Hepatocyte (in vitro differentiated cells): ENCODE measurements at regions not wholly inside any gene's neighbourhood (a gene's known extent, or its start where the extent isn't known, plus 50 kb on each side); places are given as distances from the start of the nearest gene placed in this dataset.

Experiments
- DNase-seq: peaks from one replicate; pipeline ENCODE4 v3.0.0-alpha.2; 2016; ENCODE audit warnings: low spot score
- H2AFZ ChIP-seq: fragments of 200-600 bp; sonication (generic); 2 replicates; pipeline ENCODE4 v1.6.0; 2016; ENCODE audit warnings: antibody characterized with exemption, mild to moderate bottlenecking
- H3K27ac ChIP-seq: fragments of 200-600 bp; sonication (generic); 2 replicates; pipeline ENCODE4 v1.5.1; 2016; ENCODE audit warnings: mild to moderate bottlenecking
- H3K27me3 ChIP-seq: fragments of 200-600 bp; sonication (generic); 2 replicates; pipeline ENCODE4 v1.6.1; 2016
- H3K36me3 ChIP-seq: fragments of 200-600 bp; sonication (generic); replicated peaks from 2 replicates; pipeline ENCODE4 v1.5.1; 2016; ENCODE audit warnings: low read depth; ENCODE audit not compliant: insufficient read depth
- H3K4me1 ChIP-seq: fragments of 200-600 bp; sonication (generic); 2 replicates; pipeline ENCODE4 v1.5.1; 2016; ENCODE audit warnings: mild to moderate bottlenecking, moderate library complexity; ENCODE audit not compliant: insufficient read depth
- H3K4me2 ChIP-seq: fragments of 200-600 bp; sonication (generic); 2 replicates; pipeline ENCODE4 v1.6.0; 2016
- H3K4me3 ChIP-seq: fragments of 200-600 bp; sonication (generic); 2 replicates; pipeline ENCODE4 v1.5.1; 2016; ENCODE audit warnings: mild to moderate bottlenecking
- H3K79me2 ChIP-seq: fragments of 200-600 bp; sonication (generic); 2 replicates; pipeline ENCODE4 v1.6.0; 2017; ENCODE audit warnings: mild to moderate bottlenecking
- H3K9me2 ChIP-seq: fragments of 200-600 bp; sonication (generic); replicated peaks from 2 replicates; pipeline ENCODE4 v1.6.0; 2017; ENCODE audit warnings: mild to moderate bottlenecking; ENCODE audit not compliant: insufficient read depth
- H3K9me3 ChIP-seq: fragments of 200-600 bp; sonication (generic); 2 replicates; pipeline ENCODE4 v1.5.1; 2016; ENCODE audit warnings: low read depth, mild to moderate bottlenecking
- H4K20me1 ChIP-seq: fragments of 200-600 bp; sonication (generic); 2 replicates; pipeline ENCODE4 v1.6.0; 2016; ENCODE audit warnings: mild to moderate bottlenecking; ENCODE audit not compliant: insufficient read depth, poor library complexity, severe bottlenecking
- CTCF ChIP-seq: fragments of 200-600 bp; sonication (generic); IDR thresholded peaks from 2 replicates; pipeline ENCODE4 v1.5.1; 2016; ENCODE audit warnings: antibody characterized with exemption, mild to moderate bottlenecking; ENCODE audit not compliant: poor library complexity
- EZH2 ChIP-seq: fragments of 200-600 bp; sonication (generic); IDR thresholded peaks from 2 replicates; pipeline ENCODE4 v1.6.1; 2016; ENCODE audit warnings: antibody characterized with exemption, mild to moderate bottlenecking, borderline replicate concordance
- EZH2phosphoT487 ChIP-seq: fragments of 200-600 bp; sonication (generic); IDR thresholded peaks from one replicate; pipeline ENCODE4 v1.6.1; 2018; ENCODE audit warnings: antibody characterized with exemption, mild to moderate bottlenecking, low read depth, moderate library complexity; ENCODE audit not compliant: unreplicated experiment, severe bottlenecking
- WGBS: methylation state at CpG from one replicate; pipeline ENCODE4 v1.1.6; 2016; ENCODE audit warnings: low lambda C conversion rate; ENCODE audit errors: missing lambda C conversion rate; 5-methylcytosine and 5-hydroxymethylcytosine counted together

GRCh38 chrX:15998350-15998749, 125.0 kb upstream of the GRPR start:
- no peak overlapping the region for H3K4me2 ChIP-seq
- no peaks in the 10 kb centered on the region for H3K27me3 ChIP-seq
- no peak for TF ChIP-seq EZH2
- TF ChIP-seq EZH2phosphoT487, result no peak
- no peak for TF ChIP-seq CTCF
- H3K9me3 ChIP-seq, result no peaks in the 10 kb centered on the region
- H3K79me2 ChIP-seq, result no peaks in the 10 kb centered on the region
- H3K9me2 ChIP-seq, result no peaks in the 10 kb centered on the region
- DNase-seq, result no peak
- H2AFZ ChIP-seq, result no peak overlapping the region
- no peak overlapping the region for H3K27ac ChIP-seq
- WGBS, result 72% methylated on average over 2 of the region's 2 CpGs
- H3K4me3 ChIP-seq, result no peak overlapping the region
- H4K20me1 ChIP-seq, result no peaks in the 10 kb centered on the region
- H3K4me1 ChIP-seq, result no peaks in the 10 kb centered on the region
- no peaks in the 10 kb centered on the region for H3K36me3 ChIP-seq

DNA sequence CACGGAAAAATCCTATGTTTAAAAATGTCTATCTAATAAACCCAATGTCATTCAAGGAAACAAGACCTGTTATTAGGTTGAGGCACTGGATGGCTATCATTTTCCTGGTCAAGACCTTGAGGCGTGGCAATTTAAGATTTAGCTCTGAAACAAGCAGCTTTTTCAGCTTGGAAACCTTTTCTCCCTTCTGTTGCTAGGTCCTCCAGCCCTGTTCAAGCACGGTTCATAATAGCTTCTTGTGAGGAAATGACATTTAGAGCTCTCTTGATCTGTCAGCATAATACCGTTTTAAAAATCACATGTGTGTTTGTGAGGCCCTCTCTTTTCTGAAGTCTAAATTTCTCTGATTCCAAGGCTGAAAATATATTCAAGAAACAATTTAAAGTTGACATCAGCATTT, 133.6 kb upstream of the GRPR start:
- no peak overlapping the region for H3K4me2 ChIP-seq
- no peak for TF ChIP-seq EZH2phosphoT487
- no peak for TF ChIP-seq CTCF
- TF ChIP-seq EZH2, result no peak
- no peaks in the 10 kb centered on the region for H3K27me3 ChIP-seq
- 81% methylated on average over 4 of the region's 4 CpGs for WGBS
- H2AFZ ChIP-seq, result peak overlapping the region; percentile 21
- no peak overlapping the region for H3K27ac ChIP-seq
- H3K36me3 ChIP-seq, result no peaks in the 10 kb centered on the region
- H3K9me2 ChIP-seq, result no peaks in the 10 kb centered on the region
- DNase-seq, result no peak
- H3K4me3 ChIP-seq, result no peak overlapping the region
- H3K4me1 ChIP-seq, result no peaks in the 10 kb centered on the region
- H3K9me3 ChIP-seq, result no peaks in the 10 kb centered on the region
- H3K79me2 ChIP-seq, result no peaks in the 10 kb centered on the region
- no peaks in the 10 kb centered on the region for H4K20me1 ChIP-seq

- no peaks in the 10 kb centered on the region for H3K79me2 ChIP-seq
- WGBS, result 69% methylated on average over 5 of the region's 5 CpGs
- no peaks in the 10 kb centered on the region for H4K20me1 ChIP-seq
- no peaks in the 10 kb centered on the region for H3K9me2 ChIP-seq
- H3K4me1 ChIP-seq, result no peaks in the 10 kb centered on the region
- TF ChIP-seq EZH2phosphoT487 (no peak), EZH2 (no peak), CTCF (no peak)
- H3K4me3 ChIP-seq, result no peak overlapping the region
- H3K27me3 ChIP-seq, result no peaks in the 10 kb centered on the region
- H3K9me3 ChIP-seq, result no peaks in the 10 kb centered on the region
- peak; percentile 15 for DNase-seq
- no peaks in the 10 kb centered on the region for H3K36me3 ChIP-seq
- H3K4me2 ChIP-seq, result no peak overlapping the region
- peak overlapping the region; percentile 19 for H3K27ac ChIP-seq
- H2AFZ ChIP-seq, result peak overlapping the region; percentile 21
Measured at GRCh38 chrX:15988661-15989603, 134.3 kb upstream of the AP1S2 start.
